Skeletal muscle satellite cell (primary cell): ENCODE measurements at regions not wholly inside any gene's neighbourhood (a gene's known extent, or its start where the extent isn't known, plus 50 kb on each side); places are given as distances from the start of the nearest gene placed in this dataset.

Source experiments
- H3K27me3 ChIP-seq: 2 replicates; pipeline ENCODE4 v1.7.0; 2013; ENCODE audit warnings: low read length; ENCODE audit not compliant: control insufficient read depth, insufficient read depth
- H3K36me3 ChIP-seq: 2 replicates; pipeline ENCODE4 v1.7.0; 2013; ENCODE audit warnings: mild to moderate bottlenecking, control low read depth, low read length; ENCODE audit not compliant: insufficient read depth
- H3K4me1 ChIP-seq: 2 replicates; pipeline ENCODE4 v1.7.0; 2013; ENCODE audit warnings: low read length; ENCODE audit not compliant: control insufficient read depth, insufficient read depth
- H3K4me2 ChIP-seq: 2 replicates; pipeline ENCODE4 v1.7.0; 2013; ENCODE audit warnings: mild to moderate bottlenecking, low read length
- H3K4me3 ChIP-seq: 2 replicates; pipeline ENCODE4 v1.7.0; 2013; ENCODE audit warnings: low read length
- H3K9ac ChIP-seq: 2 replicates; pipeline ENCODE4 v1.7.0; 2013; ENCODE audit warnings: mild to moderate bottlenecking, low read depth, low read length, moderate library complexity
- H3K9me3 ChIP-seq: replicated peaks from 2 replicates; pipeline ENCODE4 v1.7.0; 2013; ENCODE audit warnings: mild to moderate bottlenecking, control low read depth, low read length

DNA sequence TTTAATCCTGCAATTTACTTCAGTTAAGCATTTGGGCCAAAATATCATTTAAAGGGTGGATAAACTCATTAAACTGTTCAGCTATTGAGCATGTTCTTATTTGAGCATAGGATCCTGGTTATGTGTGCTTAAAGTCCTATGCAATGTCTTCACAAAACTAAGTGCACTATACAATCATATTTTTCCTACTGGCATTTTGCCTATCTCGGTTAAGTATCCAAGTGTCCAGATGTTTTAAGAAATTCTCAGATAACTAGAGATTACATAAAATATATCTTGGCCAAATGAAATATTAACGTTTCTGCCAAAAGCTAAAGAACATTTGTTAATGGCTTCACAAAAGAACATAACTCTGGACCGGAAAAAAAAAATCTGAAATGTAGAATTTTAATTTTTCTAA is 250.8 kb upstream of the LRFN5 start:
- peaks cover 14% of the 10 kb centered on the region for H3K9me3 ChIP-seq
- no peak overlapping the region for H3K4me3 ChIP-seq
- no peak overlapping the region for H3K9ac ChIP-seq
- no peaks in the 10 kb centered on the region for H3K36me3 ChIP-seq
- no peak overlapping the region for H3K4me2 ChIP-seq
- no peaks in the 10 kb centered on the region for H3K4me1 ChIP-seq
- H3K27me3 ChIP-seq: no peaks in the 10 kb centered on the region

DNA sequence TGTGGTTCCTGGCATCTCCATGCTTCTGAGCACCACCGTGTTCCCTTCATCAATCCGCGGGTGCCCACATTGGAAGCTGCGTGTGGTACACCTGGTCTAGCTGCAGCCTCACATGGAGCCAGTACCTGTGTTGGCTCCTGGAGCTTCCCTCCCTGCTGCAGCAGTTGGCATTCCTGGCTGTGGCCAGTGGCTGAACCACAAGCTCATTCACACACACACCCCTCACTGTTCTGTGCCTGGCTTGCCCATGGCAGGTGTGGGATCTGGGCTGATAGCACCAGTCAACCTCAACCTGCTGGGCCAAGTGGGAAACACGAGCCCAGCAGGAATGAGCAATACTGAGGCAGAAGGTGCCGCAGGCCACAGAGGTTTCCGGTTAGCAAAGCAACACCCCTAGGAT is 256.2 kb upstream of the LRFN5 start:
- Histone ChIP-seq H3K4me3 (no peak overlapping the region), H3K9me3 (peaks cover 15% of the 10 kb centered on the region), H3K4me1 (no peaks in the 10 kb centered on the region), H3K4me2 (no peak overlapping the region), H3K9ac (no peak overlapping the region), H3K36me3 (no peaks in the 10 kb centered on the region), H3K27me3 (no peaks in the 10 kb centered on the region)

DNA sequence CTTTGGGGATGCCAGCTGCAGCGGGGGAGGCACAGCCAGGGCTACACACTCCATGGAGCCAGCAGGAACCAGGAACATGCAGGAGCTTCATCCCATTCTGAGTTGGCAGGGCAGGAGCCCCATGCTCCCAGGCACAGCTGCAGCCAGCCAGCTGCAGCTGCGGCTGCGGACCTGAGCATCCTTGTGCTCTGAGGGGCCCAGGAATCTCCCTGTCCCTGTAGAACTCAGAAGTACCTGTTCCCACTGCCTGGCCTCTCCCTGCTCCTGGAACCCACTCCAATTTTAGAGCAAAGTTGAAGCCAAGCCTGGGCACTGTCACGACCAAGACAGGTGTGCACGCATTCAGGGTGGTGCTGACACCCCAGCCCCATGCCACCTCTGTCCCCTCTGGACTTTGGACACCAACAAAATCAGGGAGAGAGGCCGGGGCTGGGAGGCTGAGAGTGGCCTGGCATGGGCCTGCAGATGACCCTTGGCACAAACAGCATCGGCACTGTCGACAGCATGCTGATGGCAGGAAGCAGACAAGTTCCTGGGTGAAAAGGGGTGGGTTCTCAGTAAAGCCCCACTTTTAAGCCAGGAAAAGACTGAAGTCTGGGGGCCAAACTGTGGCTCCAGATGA is 257.3 kb upstream of the LRFN5 start:
- Histone ChIP-seq H3K4me2 (no peak overlapping the region), H3K4me1 (no peaks in the 10 kb centered on the region), H3K9ac (no peak overlapping the region), H3K4me3 (no peak overlapping the region), H3K27me3 (no peaks in the 10 kb centered on the region), H3K9me3 (peaks cover 7% of the 10 kb centered on the region), H3K36me3 (no peaks in the 10 kb centered on the region)

DNA sequence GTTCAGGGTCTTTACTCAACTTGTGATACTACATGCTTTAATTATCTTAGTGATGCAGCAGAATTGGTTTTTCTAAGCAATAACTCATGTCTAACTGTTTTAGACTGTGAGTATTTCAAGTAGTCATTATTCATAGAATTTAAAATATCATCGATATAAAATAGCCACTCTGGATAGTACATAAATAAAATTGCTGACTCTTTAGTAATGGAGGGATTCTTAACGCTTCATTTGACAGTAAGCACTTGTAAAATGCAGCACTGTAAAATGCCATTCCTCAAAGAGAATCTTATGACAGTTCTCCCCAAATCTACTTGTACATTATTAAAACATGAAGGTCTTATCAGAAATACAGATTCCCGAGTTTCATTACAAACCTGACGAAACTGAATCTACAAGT is 262.8 kb upstream of the LRFN5 start:
- Histone ChIP-seq H3K4me2 (no peak overlapping the region), H3K36me3 (no peaks in the 10 kb centered on the region), H3K27me3 (no peaks in the 10 kb centered on the region), H3K9ac (no peak overlapping the region), H3K4me3 (no peak overlapping the region), H3K4me1 (no peaks in the 10 kb centered on the region), H3K9me3 (no peaks in the 10 kb centered on the region)

DNA sequence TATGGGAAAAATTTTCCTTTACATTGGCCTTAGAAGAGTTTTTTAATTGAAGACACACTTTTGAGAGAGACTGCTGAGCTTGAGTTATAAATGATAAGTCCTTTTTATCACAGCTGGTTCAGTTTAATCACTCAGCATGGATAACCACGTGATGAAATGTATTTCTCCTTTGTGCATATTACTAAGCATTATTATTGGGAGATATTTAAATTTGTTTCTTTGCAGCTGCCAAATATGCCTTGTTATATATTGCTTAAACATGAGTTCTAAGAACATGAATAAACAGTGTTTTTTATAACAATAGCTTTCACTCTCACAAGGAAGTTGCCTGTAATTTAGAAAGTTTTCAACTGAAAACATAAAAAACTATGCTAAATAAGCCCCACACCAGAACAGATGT is 293.5 kb upstream of the LRFN5 start:
- H3K36me3 ChIP-seq: no peaks in the 10 kb centered on the region
- H3K4me2 ChIP-seq: no peak overlapping the region
- H3K27me3 ChIP-seq: no peaks in the 10 kb centered on the region
- no peaks in the 10 kb centered on the region for H3K9me3 ChIP-seq
- no peaks in the 10 kb centered on the region for H3K4me1 ChIP-seq
- no peak overlapping the region for H3K4me3 ChIP-seq
- no peak overlapping the region for H3K9ac ChIP-seq

DNA sequence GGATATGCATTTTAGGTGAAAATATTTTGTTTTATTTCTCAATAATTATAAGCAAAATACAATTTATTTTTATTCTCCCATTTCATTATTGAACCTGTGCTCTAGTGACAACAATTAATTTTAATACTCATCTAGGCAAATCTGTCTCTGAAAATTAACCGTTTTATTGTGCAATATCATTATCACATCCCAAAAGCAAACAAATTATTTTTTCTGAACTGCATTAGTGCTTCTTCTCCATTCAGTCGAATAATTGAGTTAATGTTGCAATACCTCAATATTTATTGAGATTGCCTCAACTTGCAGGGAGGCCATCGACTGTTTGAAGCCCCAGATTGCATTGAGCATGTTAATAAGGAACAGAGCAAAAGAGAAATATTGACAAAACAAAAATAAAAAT is 303.2 kb upstream of the LRFN5 start:
- H3K9ac ChIP-seq: no peak overlapping the region
- H3K4me2 ChIP-seq: no peak overlapping the region
- H3K36me3 ChIP-seq: no peaks in the 10 kb centered on the region
- H3K4me1 ChIP-seq: no peaks in the 10 kb centered on the region
- H3K9me3 ChIP-seq: peaks cover 4% of the 10 kb centered on the region
- no peak overlapping the region for H3K4me3 ChIP-seq
- H3K27me3 ChIP-seq: no peaks in the 10 kb centered on the region

DNA sequence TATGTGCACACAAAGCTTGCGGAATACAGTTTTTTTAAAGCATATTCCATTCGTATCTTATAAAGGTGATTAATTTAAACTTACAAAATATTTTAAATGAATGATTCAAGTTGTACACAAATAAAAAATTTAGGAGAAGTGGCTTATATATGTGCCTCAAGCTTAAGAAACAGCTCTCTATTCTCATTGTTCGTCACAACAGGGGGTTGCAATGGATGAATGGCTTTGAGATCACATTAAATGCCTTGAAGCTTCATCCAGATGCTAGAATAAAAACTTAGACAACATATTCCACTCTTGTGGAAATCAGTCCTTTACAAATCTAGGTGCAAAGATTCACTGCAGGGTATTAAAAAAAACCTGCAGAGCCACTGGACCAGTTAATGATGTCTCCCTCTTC is 303.9 kb upstream of the LRFN5 start:
- peaks cover 4% of the 10 kb centered on the region for H3K9me3 ChIP-seq
- H3K36me3 ChIP-seq: no peaks in the 10 kb centered on the region
- no peak overlapping the region for H3K4me2 ChIP-seq
- no peak overlapping the region for H3K4me3 ChIP-seq
- H3K9ac ChIP-seq: no peak overlapping the region
- H3K27me3 ChIP-seq: no peaks in the 10 kb centered on the region
- H3K4me1 ChIP-seq: no peaks in the 10 kb centered on the region

DNA sequence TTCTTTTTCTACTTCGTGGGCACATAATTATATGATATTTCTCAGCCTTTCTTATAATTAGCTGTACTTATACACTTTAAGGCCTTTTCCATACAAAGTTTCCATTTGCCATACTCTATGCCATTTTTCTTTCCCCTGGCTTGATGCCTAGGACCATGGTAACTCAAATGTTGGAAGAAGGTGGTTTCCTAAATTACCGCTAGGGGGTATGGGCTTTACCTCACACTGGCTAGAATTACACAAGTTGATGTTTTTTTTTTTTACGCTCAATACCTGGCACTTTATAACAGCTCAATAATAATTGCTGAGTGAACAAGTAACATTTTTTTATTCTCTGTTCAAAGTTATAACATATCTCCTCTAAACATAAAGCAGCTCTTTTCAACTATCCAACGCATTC is 306.8 kb upstream of the LRFN5 start:
- H3K9me3 ChIP-seq: no peaks in the 10 kb centered on the region
- H3K9ac ChIP-seq: no peak overlapping the region
- no peaks in the 10 kb centered on the region for H3K4me1 ChIP-seq
- no peaks in the 10 kb centered on the region for H3K36me3 ChIP-seq
- H3K4me2 ChIP-seq: no peak overlapping the region
- H3K4me3 ChIP-seq: no peak overlapping the region
- H3K27me3 ChIP-seq: no peaks in the 10 kb centered on the region

DNA sequence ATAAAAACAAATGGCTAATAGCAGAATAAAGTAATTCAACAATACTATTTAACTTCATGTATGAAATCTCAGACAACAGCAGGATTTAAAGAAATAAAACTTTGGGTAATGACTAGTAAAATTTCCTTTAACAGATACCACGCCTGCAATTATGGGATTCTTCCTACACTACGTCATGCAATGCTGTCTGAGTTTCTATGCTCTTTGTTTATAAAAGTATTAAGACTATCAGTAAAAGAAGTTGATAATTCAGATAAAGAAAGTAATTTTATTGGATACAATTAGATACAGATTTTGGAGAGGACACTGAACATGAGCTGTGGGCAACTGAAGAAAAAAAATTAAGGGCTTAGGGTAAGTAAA is 308.4 kb upstream of the LRFN5 start:
- no peak overlapping the region for H3K9ac ChIP-seq
- H3K4me3 ChIP-seq: no peak overlapping the region
- no peaks in the 10 kb centered on the region for H3K36me3 ChIP-seq
- H3K9me3 ChIP-seq: no peaks in the 10 kb centered on the region
- H3K4me2 ChIP-seq: no peak overlapping the region
- no peaks in the 10 kb centered on the region for H3K4me1 ChIP-seq
- no peaks in the 10 kb centered on the region for H3K27me3 ChIP-seq

DNA sequence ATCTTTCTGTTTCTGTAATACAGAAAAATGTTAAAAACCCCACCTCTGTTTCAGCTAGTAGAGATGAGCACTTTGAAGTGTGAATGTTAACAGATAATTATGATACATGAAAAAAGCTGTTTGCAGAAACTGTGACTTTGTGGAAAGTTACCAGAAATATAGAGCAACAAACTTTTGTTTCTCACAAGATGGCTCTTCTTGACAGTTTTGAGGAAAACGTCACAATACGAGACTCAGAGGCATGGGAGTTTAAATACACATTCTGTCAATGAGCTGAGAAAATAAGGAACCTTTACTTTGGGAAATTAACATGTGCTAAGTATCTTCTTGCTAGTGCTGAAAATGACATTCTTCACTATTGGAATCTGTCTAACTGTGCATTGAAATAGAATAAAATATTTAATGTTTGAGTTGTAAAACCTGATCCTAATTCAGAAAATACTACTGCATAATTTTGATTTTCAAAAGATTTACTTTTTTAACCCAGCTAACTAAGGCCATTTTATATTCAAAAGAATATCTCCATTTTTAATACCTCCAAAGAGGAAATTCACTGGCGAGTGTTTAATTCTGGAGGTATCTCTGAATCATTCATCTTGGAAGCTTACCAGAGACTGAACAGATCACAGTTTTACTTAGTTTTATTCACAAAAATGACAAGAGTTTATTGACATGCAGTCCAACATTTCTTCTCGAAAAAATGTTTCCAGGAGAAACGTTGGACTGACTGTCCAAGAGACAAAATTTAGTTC is 308.9 kb upstream of the LRFN5 start:
- Histone ChIP-seq H3K4me2 (no peak overlapping the region), H3K36me3 (no peaks in the 10 kb centered on the region), H3K4me3 (no peak overlapping the region), H3K9me3 (no peaks in the 10 kb centered on the region), H3K27me3 (no peaks in the 10 kb centered on the region), H3K4me1 (no peaks in the 10 kb centered on the region), H3K9ac (no peak overlapping the region)

DNA sequence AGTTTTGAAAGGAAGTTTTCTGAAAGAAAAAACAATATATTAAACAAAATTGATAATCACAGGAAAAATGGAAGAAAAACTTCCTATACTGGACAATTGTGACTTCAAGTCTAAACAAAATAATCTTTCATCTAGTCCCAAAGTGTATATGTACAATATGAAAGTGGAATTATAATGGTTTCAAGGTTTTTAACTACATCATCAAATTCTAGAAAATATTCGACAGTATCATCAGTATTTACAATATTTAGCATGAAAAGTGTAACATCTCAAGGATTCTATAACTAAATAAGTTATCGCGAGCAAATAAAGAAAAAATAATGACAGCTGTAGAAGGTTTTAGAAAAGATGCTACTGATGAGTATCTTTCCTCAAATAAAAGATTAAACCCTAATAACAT is 310.9 kb upstream of the LRFN5 start:
- no peaks in the 10 kb centered on the region for H3K4me1 ChIP-seq
- no peaks in the 10 kb centered on the region for H3K27me3 ChIP-seq
- H3K36me3 ChIP-seq: no peaks in the 10 kb centered on the region
- no peak overlapping the region for H3K4me2 ChIP-seq
- H3K4me3 ChIP-seq: no peak overlapping the region
- H3K9ac ChIP-seq: no peak overlapping the region
- H3K9me3 ChIP-seq: no peaks in the 10 kb centered on the region

DNA sequence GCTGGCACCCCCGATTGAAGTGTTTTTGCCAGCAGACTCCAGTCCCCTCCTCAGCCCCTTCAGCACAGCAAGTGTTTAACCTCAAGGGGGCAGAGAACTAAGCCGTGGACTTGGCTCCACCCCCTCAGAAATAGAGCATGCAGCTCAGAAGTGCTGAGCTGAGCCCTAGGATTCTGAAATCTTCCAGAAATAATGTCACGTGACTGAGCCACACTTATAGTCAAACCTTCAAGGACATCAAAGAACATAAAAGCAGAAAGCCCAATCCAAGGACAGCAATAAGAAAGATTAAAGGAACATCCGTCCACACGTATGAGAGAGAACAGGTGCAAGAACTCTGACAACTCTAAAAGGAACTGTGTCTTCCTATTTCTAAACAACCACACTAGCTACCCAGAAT is 317.7 kb upstream of the LRFN5 start:
- H3K9me3 ChIP-seq: no peaks in the 10 kb centered on the region
- no peak overlapping the region for H3K4me2 ChIP-seq
- no peak overlapping the region for H3K4me3 ChIP-seq
- no peaks in the 10 kb centered on the region for H3K4me1 ChIP-seq
- no peaks in the 10 kb centered on the region for H3K36me3 ChIP-seq
- H3K9ac ChIP-seq: no peak overlapping the region
- no peaks in the 10 kb centered on the region for H3K27me3 ChIP-seq
